HG02870 (cell line): ENCODE measurements at regions not wholly inside any gene's neighbourhood (a gene's known extent, or its start where the extent isn't known, plus 50 kb on each side); places are given as distances from the start of the nearest gene placed in this dataset.
A peak's percentile ranks its signal among the peaks of the same experiment; 100 is the strongest.

Source experiments
- ATAC-seq: cut with Tn5 transposase; IDR thresholded peaks from one replicate; pipeline ENCODE4 v1.9.1; 2021; ENCODE audit warnings: mild to moderate bottlenecking, moderate library complexity; ENCODE audit not compliant: unreplicated experiment

DNA sequence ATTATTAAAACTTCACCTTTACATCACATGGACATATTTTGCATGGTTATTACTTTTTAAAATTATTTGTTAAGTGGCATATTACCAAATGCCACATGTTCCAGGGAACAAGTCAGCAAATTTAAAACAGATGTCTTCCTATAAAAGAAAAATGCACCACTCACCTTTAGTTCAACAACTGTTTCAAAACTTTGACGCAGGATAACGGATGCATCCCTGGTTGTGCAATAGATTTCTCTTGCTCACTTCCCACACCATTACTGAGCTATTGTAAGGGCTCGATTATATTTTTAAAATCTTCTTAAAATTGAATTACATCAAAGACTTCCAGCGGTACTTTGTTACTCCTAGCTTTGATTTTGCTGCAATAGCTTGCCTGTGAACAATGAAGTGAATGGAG is 93.0 kb upstream of the ARHGAP24 start:
- ATAC-seq, result no peak

GRCh38 chr4:85391071-85391470 is 83.9 kb upstream of the ARHGAP24 start:
- no peak for ATAC-seq

DNA sequence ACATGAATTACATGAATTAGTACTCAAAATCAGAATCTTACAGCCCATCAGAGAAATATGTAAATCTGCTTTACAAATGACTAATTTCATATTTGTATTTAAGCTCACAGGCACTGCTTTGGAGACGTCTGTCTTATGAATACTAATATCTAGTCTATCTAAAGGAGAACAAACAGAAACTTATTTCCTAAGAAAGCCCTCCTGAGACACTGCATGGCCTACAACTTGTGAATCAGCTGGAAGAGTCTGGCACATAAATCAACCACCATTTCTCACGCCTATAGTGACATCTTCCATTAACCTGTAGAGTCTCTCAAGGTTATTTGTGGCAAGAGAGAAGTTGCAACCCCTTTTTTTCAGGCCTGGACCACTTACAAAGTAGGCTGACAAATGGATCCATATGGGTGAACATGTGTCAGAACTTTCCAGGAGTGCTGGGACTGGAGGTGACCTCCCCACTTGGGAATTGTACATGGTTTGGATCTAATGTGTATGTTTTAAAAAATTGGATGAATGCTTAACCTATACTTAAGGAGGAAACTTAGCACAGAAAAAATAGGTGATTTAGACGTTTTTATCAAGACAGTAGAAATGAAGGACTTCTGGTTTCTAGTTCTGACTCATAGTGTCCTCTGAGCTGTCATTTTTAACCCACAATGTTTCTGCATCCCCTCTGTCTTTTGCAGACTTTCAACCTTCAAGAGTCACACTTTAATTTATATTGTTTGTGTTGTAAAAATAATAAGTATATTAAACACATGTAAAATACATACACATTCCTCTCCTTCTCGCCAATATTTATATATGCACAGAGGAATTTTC is 83.2 kb upstream of the ARHGAP24 start:
- peak; percentile 85 for ATAC-seq

- peak; percentile 66 for ATAC-seq
These were observed 81.7 kb upstream of the ARHGAP24 start for GRCh38 chr4:85393201-85393600.

GRCh38 chr4:85398276-85398675 is 76.7 kb upstream of the ARHGAP24 start:
- no peak for ATAC-seq

DNA sequence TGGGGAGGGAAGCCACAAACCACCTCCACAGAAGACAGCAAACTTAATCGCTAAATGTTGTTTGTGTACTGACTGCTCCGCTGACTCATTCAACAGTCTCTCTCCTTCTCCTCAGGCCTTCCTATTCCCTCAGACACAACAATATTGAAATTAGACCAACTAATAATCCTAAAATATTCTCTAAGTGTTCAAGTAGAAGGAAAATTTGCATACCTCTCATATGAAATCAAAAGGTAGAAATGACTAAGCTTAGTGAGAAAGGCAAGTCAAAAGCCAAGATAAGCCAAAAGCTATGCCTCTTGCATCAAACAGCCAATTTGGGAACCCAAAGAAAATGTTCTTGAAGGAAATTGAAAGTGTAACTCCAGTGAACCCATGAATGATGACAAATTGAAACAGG is 75.7 kb upstream of the ARHGAP24 start:
- ATAC-seq, result peak; percentile 94

GRCh38 chr4:85402371-85402770 is 72.6 kb upstream of the ARHGAP24 start:
- ATAC-seq, result no peak

DNA sequence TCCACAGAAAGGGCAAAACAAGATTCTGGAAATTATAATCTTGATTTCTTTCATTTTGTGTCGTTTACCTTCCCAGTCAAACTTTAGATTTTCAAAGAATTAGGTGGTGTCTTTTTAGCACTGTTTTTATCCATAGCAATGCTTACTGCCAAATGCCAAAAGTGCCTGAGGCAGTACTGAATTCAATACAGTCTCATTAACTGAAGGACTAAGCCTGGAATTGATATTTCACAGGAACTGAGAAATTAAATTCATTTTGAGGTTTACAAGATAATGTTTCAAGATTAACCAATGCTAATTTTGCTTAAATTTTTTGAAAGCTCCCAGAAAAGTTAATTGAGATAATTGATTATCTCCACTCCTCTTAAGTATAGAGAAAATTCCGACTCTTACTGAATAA is 68.8 kb upstream of the ARHGAP24 start:
- ATAC-seq, result no peak

GRCh38 chr4:85407546-85407945 is 67.4 kb upstream of the ARHGAP24 start:
- no peak for ATAC-seq

DNA sequence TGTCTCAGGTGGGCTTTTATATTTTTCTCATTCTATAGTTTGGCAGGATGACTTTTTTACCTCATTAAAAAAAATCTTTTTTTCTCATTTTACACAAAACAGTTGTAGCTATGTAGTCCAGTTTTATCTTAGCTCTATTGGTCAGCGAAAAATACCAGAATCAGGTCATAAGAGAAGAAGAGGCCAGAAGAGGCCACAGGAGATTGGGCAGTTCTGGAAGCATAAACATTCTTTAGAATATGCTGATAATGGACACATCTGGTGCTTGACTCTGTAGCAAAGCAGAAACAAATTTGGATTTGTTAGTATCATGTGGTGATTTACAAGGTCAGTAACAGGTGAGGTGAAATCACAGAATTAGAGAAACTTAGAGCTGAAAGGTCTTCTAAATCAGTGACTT is 66.6 kb upstream of the ARHGAP24 start:
- ATAC-seq, result no peak

- no peak for ATAC-seq
These were observed 65.7 kb upstream of the ARHGAP24 start for GRCh38 chr4:85409251-85409650.

- no peak for ATAC-seq
These were observed 63.6 kb upstream of the ARHGAP24 start for GRCh38 chr4:85411386-85411785.

GRCh38 chr4:85414972-85415371 is 60.0 kb upstream of the ARHGAP24 start:
- no peak for ATAC-seq

DNA sequence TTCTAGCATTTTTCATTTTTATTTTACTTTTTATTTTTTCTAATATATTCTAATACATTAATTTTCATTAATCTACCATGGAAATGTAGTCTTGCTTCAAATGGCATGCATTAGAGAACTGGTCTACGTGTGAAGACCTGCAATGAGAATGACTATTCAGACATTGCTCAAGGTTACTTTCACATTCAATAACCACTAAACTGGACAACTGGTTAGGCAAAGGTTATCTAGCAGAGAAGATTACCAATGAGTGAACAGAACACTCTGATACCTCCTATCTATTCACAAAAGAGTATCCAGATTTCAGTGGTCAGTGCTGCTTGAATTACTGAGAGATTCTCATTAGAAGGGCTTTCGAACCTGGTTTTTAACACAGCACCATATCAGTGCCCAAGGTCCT is 58.9 kb upstream of the ARHGAP24 start:
- no peak for ATAC-seq

- ATAC-seq, result no peak
These were observed 55.8 kb upstream of the ARHGAP24 start for GRCh38 chr4:85419103-85419502.

DNA sequence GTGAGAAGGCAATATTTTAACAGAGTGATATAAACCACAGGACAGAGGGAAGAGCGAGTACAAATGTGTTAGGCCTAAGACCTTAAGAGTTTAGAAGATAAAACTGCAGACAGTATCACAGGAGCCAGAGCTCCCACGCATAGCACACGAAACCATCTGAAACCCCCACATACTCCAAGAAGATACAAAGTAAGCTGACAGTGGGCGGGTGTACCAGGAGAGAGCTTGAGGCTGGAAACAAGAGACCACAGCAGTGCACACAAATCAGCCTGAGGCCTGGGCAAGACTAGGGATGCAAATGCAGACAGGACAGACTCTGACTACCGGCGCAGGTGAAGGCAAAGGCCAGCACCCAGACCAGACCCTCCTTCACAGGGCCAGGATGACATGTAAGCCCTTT is 54.1 kb upstream of the ARHGAP24 start:
- ATAC-seq, result peak; percentile 49

GRCh38 chr4:85423431-85423830 is 51.5 kb upstream of the ARHGAP24 start:
- no peak for ATAC-seq
